IPS DF 4.7 (cell line): ENCODE measurements at regions not wholly inside any gene's neighbourhood (a gene's known extent, or its start where the extent isn't known, plus 50 kb on each side); places are given as distances from the start of the nearest gene placed in this dataset.
A peak's percentile ranks its signal among the peaks of the same experiment; 100 is the strongest.

ENCODE experiments used
- DNase-seq: peaks from one replicate; pipeline ENCODE4 v3.0.0-alpha.2; 2013; ENCODE audit warnings: low spot score; ENCODE audit errors: extremely low read depth

GRCh38 chr16:73378471-73378870 lies 330.5 kb upstream of the ZFHX3 start:
- no peak for DNase-seq

DNA sequence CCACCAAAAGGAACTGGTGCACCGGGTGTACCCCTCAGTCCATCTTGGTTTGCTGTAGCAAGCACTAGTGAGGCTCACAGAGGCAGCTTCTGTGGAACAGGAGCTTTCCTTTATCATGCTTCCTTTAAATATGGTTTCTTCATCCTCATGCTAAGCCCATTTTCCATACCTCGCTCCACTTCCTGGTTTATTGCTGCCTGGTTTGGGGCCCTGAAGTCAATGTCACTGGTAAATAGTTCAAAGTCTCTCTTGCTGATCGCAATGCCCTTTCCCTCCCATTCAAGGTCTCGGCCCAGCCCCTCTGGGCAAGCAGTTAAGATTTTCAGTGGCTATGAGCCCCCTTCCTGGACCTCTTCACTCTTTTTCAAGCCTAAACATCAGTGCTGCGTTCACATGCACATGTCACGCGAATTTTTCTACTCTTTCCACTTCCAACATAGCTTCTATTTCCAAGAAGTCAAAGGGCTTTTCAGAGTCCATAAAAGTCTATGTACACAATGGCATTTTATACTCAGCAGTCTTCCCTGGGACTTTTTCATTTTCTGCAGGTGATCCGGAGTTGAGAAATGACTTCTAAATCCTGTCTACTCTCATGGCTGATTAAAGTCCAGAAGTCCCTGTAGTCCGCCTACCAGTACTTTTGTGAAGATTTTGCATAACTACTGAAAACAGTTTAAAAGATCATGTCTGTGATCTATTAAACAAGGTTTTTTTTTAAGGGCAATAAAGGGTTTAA lies 323.8 kb upstream of the ZFHX3 start:
- no peak for DNase-seq

DNA sequence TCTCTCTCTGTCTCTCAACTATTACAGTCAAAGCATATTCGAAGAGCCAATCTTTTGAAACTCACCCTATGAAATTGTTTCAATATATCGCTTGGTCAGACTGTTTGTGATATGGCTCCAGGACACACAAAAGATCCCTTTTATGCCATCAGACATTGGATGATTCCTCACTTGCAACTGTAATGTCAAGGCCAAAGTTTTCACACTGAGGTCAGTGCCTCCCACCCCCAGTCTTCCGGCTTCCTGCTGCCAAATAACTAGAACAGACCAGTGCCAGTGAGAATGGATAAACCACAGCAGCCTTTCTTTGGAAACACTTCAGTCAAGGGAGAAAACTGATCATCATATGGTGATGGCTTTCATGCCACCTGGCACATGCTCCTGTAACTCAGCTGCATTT lies 321.9 kb upstream of the ZFHX3 start:
- no peak for DNase-seq

DNA sequence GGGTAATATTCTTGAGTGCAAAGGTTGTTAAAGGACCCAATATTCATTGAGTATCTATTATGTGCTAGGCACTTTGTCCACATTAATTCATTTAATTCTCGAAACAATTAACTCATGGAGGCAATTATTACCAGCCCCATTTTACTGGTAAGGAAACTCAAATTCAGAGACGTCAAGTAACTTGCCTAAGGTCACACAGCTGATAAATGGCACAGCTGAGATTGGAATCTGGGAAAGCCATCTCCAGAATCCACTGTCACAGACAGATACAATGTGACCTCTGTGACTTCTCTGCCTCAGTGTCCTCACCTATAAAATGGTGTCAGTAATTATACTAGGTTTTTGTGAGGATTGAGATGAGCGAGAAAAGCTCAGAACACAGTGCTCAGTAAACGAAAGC lies 320.8 kb upstream of the ZFHX3 start:
- DNase-seq: no peak

DNA sequence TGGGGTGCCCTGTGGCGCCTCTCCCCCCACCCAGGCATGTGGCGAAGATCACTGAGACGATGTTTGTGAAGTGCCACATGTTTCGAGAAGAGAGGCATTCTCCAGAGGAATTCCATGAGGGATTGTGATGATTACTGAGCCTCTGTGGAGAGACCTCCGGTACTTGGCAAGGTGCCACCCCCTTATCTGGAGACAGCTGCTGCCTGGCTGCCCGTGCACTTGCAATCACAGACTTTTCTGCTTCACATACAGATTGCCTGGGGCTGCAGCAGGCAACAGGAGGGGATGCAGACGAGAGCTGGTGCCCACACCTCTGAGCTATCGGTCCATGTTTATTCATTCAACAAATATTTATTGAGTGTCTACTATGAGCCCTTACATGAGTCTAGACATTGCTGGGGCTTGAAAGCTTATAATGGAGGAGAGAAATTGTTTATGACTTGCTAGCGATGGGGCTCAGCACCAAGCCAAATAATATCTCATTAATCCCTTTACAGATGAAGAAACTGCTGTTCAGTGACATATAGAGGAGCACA lies 317.2 kb upstream of the ZFHX3 start:
- DNase-seq: no peak

- DNase-seq: no peak
Measured at GRCh38 chr16:73364413-73364812, 316.5 kb upstream of the ZFHX3 start.

DNA sequence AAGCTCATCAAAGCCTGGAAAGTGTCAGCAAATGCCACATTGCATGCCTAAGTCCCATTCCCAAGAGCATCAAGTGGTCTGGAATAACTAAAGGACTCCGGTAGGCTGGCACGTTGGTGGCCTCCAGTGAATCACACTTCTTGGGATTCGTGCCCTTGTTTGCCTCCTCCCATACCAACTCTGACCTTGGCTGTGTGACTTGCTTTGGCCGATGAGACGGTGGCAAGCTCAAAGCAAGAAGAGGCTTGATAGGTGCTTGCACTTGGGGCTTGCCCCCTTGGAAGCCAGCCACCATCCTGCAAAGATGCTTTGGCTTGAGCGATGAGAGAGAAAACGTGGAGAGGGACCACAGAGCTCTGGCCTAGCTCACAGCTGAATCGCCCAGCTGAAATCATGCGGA lies 313.1 kb upstream of the ZFHX3 start:
- DNase-seq: no peak

DNA sequence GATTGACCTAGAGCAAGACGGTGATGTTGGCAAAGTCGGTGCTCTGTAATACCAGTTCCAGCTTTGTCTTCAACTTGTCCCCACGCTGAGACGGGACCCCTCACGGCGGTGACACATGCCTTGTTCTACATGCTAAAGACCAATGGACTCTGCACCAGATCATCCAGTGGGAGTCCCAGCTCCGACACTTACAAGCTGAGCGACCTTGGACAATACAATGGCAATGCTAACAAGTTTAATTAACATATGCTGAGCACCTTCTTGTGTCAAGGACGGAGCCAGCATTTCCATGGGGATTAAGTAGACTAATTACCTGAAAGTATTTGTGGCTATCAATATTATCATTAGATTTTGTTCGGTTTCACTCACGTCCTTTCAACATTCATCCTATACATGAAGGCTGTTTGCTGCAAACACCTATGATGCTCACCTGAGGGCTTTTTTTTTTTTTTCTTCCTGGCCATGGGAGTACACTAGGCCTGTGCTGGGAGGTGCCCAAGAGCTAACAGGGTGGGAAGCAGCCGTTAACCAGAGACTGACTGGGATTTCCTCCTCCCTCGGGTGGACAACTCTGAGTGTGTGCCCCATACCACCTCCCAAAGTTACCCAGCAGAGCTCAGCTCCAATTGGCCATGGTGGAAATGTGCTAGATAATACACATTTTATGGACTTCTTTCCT lies 308.6 kb upstream of the ZFHX3 start:
- peak; percentile 14 for DNase-seq

- no peak for DNase-seq
Measured at GRCh38 chr16:73355981-73356380, 308.1 kb upstream of the ZFHX3 start.

GRCh38 chr16:73354434-73354833 lies 306.5 kb upstream of the ZFHX3 start:
- DNase-seq: no peak

DNA sequence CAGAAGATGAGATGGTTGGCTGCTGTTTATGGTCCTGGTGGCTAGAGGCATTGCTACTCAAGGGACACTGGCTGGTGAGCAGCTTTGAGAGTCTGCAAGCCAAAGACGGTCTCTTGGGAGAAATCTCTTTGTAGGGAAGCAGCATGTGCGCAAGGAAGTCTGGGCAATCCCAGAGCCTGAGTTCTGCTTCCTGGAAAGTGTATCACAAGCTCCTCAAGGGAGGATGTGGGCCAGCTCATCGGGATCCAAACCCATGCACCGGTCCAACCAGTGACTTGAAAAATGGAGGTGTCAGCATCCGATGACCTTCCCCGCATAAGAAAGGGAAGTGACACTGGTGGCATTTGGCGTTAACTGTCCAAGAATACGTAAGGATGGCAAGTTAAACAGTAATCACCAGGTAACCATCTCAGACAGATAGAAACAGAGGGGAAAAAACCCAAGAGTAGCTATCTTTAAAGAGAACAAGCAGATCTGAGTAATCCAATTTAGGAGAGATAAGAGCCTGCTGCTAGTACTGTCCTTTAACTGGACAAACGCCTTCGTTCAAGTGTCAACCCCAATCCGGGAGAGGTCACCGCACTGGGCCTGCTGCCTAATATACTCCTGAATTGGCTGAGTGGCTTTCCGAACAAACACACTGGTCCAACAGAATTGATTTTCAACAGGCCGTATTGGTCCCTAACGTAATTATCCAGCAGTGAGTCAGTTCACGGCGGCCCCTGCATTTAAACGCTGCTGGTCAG lies 303.0 kb upstream of the ZFHX3 start:
- no peak for DNase-seq

GRCh38 chr16:73347500-73348375 lies 299.8 kb upstream of the ZFHX3 start:
- no peak for DNase-seq

- DNase-seq: no peak
Measured at GRCh38 chr16:73339821-73340220, 291.9 kb upstream of the ZFHX3 start.

DNA sequence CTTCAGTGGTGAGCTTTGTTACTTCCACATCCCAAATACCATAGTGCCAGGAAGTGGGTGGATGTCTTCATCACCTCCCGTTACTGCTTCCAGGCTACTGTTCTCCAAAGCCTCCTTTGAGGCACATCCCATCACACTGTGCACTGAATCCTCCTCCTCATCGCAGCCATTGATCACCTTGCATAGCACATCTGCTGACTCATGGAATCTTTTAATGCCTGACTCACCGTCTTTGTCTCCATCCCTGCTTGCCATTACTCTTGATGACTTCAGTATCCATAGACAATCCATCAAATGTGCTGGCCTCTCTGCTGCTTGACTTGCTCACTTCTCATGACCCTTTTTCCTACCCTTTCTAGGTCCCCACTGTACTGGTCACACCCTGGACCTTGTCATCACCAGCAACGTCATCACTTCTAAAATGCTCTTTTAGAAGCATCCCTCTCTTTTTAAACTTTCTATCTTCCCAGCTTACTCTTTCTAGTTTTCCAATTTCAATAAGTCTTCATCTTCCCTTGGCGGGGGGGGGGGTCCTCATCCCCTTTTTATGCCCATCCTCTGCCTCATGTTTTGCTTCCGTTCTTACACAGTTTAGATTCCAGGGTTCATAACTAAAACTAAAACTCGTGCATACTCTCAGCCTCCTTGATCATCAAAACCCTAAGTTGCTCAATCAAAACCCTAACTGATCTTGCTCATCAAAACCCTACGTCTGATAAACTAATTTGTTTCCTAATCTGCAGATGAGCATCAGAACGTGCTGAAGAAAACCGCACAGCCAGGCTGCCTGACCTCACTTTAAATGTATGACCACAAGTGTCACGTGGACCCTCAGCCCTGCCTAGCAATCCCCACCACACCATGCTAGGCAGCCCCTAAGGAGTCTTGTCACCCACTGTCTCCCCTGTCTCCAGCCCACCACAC lies 289.7 kb upstream of the ZFHX3 start:
- DNase-seq: no peak

- peak; percentile 16 for DNase-seq
Measured at GRCh38 chr16:73329358-73330286, 281.7 kb upstream of the ZFHX3 start.

DNA sequence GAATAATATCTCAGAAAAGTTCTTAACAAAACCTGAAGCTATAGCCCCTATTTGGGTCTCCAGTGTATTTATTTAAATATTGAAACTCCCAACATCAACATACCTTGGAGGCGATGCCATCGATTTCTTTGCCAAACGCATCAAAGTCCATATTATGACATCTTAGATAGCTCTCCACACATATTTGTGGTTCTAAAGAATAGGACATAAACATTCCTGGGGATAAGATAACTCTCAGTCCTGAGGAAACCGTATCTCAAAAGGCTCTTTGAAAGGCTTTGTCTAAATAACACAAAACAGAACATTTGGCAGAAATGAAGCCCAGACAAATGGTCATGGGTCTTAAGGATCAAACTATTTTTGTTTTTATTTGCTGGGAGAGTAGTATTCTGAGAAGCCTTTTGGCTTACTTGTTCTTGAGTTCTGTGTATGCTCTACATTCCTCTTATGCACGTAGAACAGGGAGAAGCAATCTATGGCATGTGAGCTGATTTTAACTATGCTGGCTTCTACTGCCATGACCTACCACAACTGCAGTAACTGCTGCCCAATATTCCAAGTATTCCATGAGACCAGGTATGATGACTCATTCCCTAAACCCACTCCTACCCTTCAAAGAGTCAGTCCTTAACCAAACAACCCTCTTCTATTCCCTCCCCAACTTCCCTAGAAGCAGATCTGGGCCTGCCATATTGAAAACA lies 279.0 kb upstream of the ZFHX3 start:
- DNase-seq: no peak

- no peak for DNase-seq
Measured at GRCh38 chr16:73326221-73326620, 278.3 kb upstream of the ZFHX3 start.

DNA sequence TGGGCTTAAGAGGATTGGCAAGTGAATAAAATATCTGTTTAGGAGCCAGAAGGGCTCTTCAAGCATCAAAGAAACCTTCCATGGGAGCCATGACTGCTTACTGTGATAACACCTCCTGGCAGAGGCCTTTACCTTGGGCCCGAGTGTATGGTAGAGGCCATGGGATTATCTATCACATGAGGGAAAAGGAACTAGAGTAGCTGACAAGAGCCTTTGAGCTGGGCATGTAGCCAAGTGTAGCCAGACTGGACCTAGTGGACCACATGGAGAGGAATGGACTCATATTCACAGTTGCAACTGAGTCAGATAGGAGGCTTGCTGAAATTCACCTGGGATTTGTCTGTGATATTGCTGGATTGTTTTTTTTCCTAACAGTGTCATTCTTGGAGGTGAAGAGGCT lies 276.0 kb upstream of the ZFHX3 start:
- no peak for DNase-seq
